ENCODE measurements at regions not wholly inside any gene's neighbourhood (a gene's known extent, or its start where the extent isn't known, plus 50 kb on each side); places are given as distances from the start of the nearest gene placed in this dataset.

DNA sequence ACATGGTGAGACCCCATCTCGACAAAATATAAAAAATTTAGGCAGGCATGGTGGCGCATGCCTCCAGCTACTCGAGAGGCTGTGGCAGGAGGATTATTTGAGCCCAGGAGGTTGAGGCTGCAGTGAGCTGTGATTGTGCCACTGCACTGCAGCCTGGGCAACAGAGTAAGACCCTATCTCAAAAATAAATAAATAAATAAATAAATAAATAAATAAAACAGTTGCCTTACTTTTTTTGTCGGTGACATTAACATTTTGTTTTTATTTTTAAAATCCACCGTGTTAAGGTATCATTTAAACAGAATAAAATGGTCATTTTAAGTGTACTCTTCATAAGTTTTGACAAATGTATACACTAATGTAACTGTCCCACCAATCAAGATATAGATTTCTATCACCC, 57.0 kb downstream of the RASL11A start:
- TF ChIP-seq POLR2A (IDR thresholded peaks at IDR 0.05; ENCODE audit: low read depth, low read length) (no peak), POU2F2 (IDR thresholded peaks at IDR 0.05; ENCODE audit: low read depth, low read length) (no peak), POLR2AphosphoS5 (IDR thresholded peaks at IDR 0.05; ENCODE audit: low read depth, low read length) (no peak), PAX5 (IDR thresholded peaks at IDR 0.05; ENCODE audit: insufficient read depth, low read length, severe bottlenecking) (no peak), TAF1 (IDR thresholded peaks at IDR 0.05; ENCODE audit: low read depth, low read length) (no peak), SPI1 (IDR thresholded peaks at IDR 0.05; ENCODE audit: low read depth, low read length) (no peak)
- DNase-seq (ENCODE audit: insufficient read length, low spot score) (no peak), FAIRE-seq (no peak)

DNA sequence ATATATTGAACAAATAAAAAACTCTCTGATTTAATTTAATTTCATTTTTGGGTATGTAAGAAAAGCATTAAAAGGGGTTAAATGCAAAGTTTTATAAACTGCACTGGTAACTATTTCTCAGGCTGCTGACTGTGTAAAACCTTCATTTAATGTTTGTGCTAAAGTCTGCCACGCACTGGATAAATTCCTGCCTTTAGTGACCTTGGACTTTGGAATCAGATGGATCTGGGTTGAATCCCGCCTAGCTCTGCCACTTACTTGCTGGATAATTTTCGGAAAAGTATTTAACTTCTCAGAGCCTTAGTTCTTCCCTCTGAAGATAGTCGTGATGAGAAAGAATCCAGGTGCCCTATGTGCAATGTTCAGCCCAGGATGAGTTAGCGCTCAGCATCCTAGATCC, 58.6 kb downstream of the RASL11A start:
- TF ChIP-seq TAF1 (IDR thresholded peaks at IDR 0.05; ENCODE audit: low read depth, low read length) = no peak
- DNase-seq (ENCODE audit: insufficient read length, low spot score) = no peak
- no peak for FAIRE-seq

- TF ChIP-seq SPI1 (IDR thresholded peaks at IDR 0.05; ENCODE audit: low read depth, low read length) (no peak), POLR2A (IDR thresholded peaks at IDR 0.05; ENCODE audit: low read depth, low read length) (no peak), PAX5 (IDR thresholded peaks at IDR 0.05; ENCODE audit: insufficient read depth, low read length, severe bottlenecking) (no peak), POU2F2 (IDR thresholded peaks at IDR 0.05; ENCODE audit: low read depth, low read length) (no peak), TAF1 (IDR thresholded peaks at IDR 0.05; ENCODE audit: low read depth, low read length) (no peak), POLR2AphosphoS5 (IDR thresholded peaks at IDR 0.05; ENCODE audit: low read depth, low read length) (no peak)
- FAIRE-seq (no peak), DNase-seq (ENCODE audit: insufficient read length, low spot score) (no peak)
Observed at GRCh38 chr13:27334774-27335435, 64.3 kb downstream of the RASL11A start.

GRCh38 chr13:27336014-27336673, 65.5 kb downstream of the RASL11A start:
- DNase-seq (ENCODE audit: insufficient read length, low spot score) (no peak), FAIRE-seq (peak; percentile 50)
- TF ChIP-seq POLR2AphosphoS5 (IDR thresholded peaks at IDR 0.05; ENCODE audit: low read depth, low read length) = no peak
- TF ChIP-seq POU2F2 (IDR thresholded peaks at IDR 0.05; ENCODE audit: low read depth, low read length) = no peak
- no peak for TF ChIP-seq TAF1 (IDR thresholded peaks at IDR 0.05; ENCODE audit: low read depth, low read length)
- TF ChIP-seq POLR2A (IDR thresholded peaks at IDR 0.05; ENCODE audit: low read depth, low read length) = no peak
- TF ChIP-seq SPI1 (IDR thresholded peaks at IDR 0.05; ENCODE audit: low read depth, low read length) = no peak
- no peak for TF ChIP-seq PAX5 (IDR thresholded peaks at IDR 0.05; ENCODE audit: insufficient read depth, low read length, severe bottlenecking)

GRCh38 chr13:27338207-27338606, 67.6 kb downstream of the RASL11A start:
- no peak for DNase-seq (ENCODE audit: insufficient read length, low spot score)
- no peak for TF ChIP-seq TAF1 (IDR thresholded peaks at IDR 0.05; ENCODE audit: low read depth, low read length)
- no peak for TF ChIP-seq POLR2AphosphoS5 (IDR thresholded peaks at IDR 0.05; ENCODE audit: low read depth, low read length)
- TF ChIP-seq POU2F2 (IDR thresholded peaks at IDR 0.05; ENCODE audit: low read depth, low read length) = no peak
- no peak for TF ChIP-seq POLR2A (IDR thresholded peaks at IDR 0.05; ENCODE audit: low read depth, low read length)
- TF ChIP-seq SPI1 (IDR thresholded peaks at IDR 0.05; ENCODE audit: low read depth, low read length) = no peak
- no peak for TF ChIP-seq PAX5 (IDR thresholded peaks at IDR 0.05; ENCODE audit: insufficient read depth, low read length, severe bottlenecking)
- FAIRE-seq = peak; percentile 82

- FAIRE-seq = no peak
- DNase-seq (ENCODE audit: insufficient read length, low spot score) = no peak
- no peak for TF ChIP-seq TAF1 (IDR thresholded peaks at IDR 0.05; ENCODE audit: low read depth, low read length)
Observed at GRCh38 chr13:27338816-27339215, 68.2 kb downstream of the RASL11A start.

- DNase-seq (ENCODE audit: insufficient read length, low spot score) (no peak), FAIRE-seq (peak; percentile 85)
- TF ChIP-seq POLR2AphosphoS5 (IDR thresholded peaks at IDR 0.05; ENCODE audit: low read depth, low read length) (no peak), POLR2A (IDR thresholded peaks at IDR 0.05; ENCODE audit: low read depth, low read length) (no peak), POU2F2 (IDR thresholded peaks at IDR 0.05; ENCODE audit: low read depth, low read length) (no peak), TAF1 (IDR thresholded peaks at IDR 0.05; ENCODE audit: low read depth, low read length) (no peak), SPI1 (IDR thresholded peaks at IDR 0.05; ENCODE audit: low read depth, low read length) (no peak), PAX5 (IDR thresholded peaks at IDR 0.05; ENCODE audit: insufficient read depth, low read length, severe bottlenecking) (no peak)
Observed at GRCh38 chr13:27339299-27339698, 68.7 kb downstream of the RASL11A start.

GRCh38 chr13:27341616-27342015, 71.0 kb downstream of the RASL11A start:
- FAIRE-seq (no peak), DNase-seq (ENCODE audit: insufficient read length, low spot score) (no peak)
- TF ChIP-seq PAX5 (IDR thresholded peaks at IDR 0.05; ENCODE audit: insufficient read depth, low read length, severe bottlenecking) = no peak
- TF ChIP-seq TAF1 (IDR thresholded peaks at IDR 0.05; ENCODE audit: low read depth, low read length) = no peak
- TF ChIP-seq POU2F2 (IDR thresholded peaks at IDR 0.05; ENCODE audit: low read depth, low read length) = no peak
- no peak for TF ChIP-seq POLR2A (IDR thresholded peaks at IDR 0.05; ENCODE audit: low read depth, low read length)
- TF ChIP-seq SPI1 (IDR thresholded peaks at IDR 0.05; ENCODE audit: low read depth, low read length) = no peak
- no peak for TF ChIP-seq POLR2AphosphoS5 (IDR thresholded peaks at IDR 0.05; ENCODE audit: low read depth, low read length)

- no peak for DNase-seq (ENCODE audit: insufficient read length, low spot score)
- TF ChIP-seq SPI1 (IDR thresholded peaks at IDR 0.05; ENCODE audit: low read depth, low read length) = no peak
- no peak for FAIRE-seq
Observed at GRCh38 chr13:27347211-27347772, 76.7 kb downstream of the RASL11A start.

GRCh38 chr13:27348461-27348860, 76.0 kb upstream of the GTF3A start:
- FAIRE-seq (no peak), DNase-seq (ENCODE audit: insufficient read length, low spot score) (no peak)
- TF ChIP-seq POLR2AphosphoS5 (IDR thresholded peaks at IDR 0.05; ENCODE audit: low read depth, low read length) (no peak), POU2F2 (IDR thresholded peaks at IDR 0.05; ENCODE audit: low read depth, low read length) (no peak), PAX5 (IDR thresholded peaks at IDR 0.05; ENCODE audit: insufficient read depth, low read length, severe bottlenecking) (no peak), POLR2A (IDR thresholded peaks at IDR 0.05; ENCODE audit: low read depth, low read length) (no peak), SPI1 (IDR thresholded peaks at IDR 0.05; ENCODE audit: low read depth, low read length) (no peak)
